HG03575 (cell line): ENCODE measurements at regions not wholly inside any gene's neighbourhood (a gene's known extent, or its start where the extent isn't known, plus 50 kb on each side); places are given as distances from the start of the nearest gene placed in this dataset.

Experiments
- ATAC-seq: cut with Tn5 transposase; IDR thresholded peaks from one replicate; pipeline ENCODE4 v1.9.1; 2021; ENCODE audit not compliant: unreplicated experiment, insufficient number of reproducible peaks, low FRiP score; ENCODE audit errors: extremely low read depth

DNA sequence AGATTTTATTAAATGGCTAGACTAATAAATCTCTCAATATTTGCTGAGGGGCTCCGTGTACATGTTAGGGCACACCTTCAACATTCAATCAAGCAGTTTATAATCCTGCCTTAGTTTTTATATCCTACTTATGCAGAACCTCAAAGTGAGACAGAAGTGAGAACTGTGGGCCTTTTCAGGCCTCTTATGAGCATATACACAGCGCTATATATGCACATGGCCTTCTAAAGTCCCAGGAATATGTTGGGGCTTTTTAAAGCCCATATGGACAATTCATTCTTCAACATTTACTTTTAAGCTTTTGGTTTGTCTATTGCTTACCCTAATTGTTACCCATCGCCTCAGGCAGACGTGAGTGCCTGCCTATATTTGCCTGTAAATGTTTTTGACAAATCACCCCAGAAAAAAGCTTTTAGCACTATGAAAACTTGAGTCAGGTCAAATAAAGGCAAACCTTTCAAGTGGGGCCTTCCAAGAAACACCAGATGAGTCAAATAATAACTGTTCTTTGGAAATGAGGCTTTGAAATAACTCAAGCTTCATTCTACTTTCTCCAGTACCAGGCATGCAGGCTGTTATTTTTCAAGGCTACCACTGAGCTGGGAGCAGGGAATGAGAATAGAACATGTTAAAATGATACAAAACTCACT is 58.2 kb downstream of the ESM1 start:
- ATAC-seq, result no peak

DNA sequence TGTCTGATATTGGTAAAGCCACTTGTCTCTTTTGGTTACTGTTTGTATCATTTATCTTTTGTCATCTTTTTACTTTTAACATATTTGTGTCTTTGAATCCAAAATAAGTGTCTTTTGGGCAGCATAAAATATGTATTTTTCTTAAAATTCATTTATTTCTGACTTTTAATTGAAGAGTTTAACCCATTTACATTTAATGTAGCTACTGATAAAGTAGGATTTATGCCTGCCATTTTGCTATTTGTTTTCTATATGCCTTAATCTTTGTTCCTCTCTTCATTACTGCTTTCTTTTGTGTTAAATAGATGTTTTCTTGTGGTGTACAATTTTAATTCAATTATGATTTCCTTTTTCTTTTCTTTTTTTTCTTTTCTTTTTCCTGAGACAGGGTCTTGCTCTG is 60.9 kb downstream of the ESM1 start:
- ATAC-seq, result no peak

DNA sequence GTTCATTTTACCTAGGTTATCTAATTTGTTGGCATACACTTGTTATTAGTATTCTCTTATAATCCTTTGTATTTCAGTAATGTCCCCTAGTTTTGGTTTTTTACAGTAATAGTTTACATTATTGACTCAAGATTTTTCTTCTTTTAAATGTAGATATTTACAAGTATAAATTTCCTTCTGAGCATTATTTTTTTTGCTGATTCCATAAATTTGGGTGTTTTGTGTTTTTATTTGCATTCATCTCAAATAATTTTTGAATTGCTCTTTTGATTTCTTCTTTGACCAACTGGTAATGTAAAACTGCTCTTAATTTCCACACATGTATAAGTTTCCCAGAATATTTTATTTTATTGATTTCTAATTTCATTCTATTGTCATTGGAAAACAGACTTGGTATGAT is 68.1 kb downstream of the ESM1 start:
- no peak for ATAC-seq

- ATAC-seq, result no peak
These were observed 69.8 kb downstream of the ESM1 start for GRCh38 chr5:54915466-54916027.

GRCh38 chr5:54912021-54912420 is 73.4 kb downstream of the ESM1 start:
- no peak for ATAC-seq

DNA sequence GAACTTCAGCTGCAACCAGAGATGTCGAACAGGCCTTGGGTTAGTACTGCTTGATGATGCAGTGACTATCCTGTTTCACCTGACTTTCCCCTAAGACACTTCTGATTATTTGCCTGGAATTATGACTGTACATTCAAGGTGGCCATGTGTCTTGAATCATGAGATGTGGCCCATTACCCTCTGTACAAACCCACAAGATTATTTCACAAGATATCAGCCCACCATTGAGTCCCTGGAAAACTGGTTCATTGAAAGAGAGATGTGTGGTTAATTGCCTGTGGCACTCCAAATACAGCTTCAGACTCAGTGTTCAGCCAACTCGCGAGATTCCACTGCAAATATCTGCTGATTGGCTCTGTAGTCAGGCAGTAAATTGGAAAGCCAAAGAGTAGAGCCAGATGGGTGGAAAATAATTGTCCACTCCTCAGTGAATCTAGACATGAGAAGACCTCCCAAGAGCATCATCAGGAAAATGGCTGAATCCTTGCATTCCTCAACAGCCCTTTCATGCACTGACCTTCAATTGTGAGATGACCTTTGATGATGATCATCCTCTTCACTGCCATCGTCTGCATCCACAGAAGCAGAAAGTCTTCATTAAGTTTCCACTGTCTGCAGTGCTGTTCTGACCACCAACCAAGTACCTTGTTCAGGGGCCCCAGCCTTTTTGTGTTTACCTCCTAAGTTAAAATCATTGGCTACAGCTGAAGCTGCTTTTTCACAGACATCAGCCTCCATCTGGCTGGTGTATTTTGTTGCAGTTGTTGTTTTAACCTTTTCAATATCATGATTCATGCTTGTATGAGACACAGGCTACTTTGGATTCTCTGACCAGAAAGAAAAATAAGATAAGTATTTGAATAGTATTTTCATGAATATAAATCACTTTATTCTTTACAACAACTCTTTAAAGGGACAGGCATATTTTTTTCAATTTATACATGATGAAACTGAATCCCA is 75.2 kb downstream of the ESM1 start:
- no peak for ATAC-seq

GRCh38 chr5:54908774-54909525 is 76.4 kb downstream of the ESM1 start:
- no peak for ATAC-seq

GRCh38 chr5:54905942-54906537 is 79.4 kb downstream of the ESM1 start:
- no peak for ATAC-seq

- no peak for ATAC-seq
These were observed 80.1 kb downstream of the ESM1 start for GRCh38 chr5:54905246-54905795.

DNA sequence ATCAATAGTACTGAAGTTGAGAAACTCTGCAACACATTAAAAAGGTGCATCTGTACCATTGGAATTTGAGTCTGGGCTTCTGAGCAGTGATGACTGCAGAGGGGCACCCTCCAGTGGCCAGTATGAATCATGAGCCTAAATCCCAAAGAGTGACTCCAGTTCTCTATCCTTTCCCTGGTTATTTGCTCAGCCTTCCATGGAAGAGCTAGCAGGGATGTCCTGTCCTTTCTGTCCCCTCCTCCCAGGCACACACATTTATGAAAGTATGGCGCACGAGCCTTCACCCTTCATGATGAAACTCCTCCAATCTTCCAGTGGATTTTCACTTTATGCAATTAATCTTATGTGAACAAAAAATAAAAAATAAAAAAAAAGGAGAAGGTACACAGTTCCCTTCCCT is 81.0 kb downstream of the ESM1 start:
- ATAC-seq, result no peak

GRCh38 chr5:54902791-54903473 is 82.5 kb downstream of the ESM1 start:
- ATAC-seq, result peak; percentile 99

GRCh38 chr5:54900984-54901725 is 84.2 kb downstream of the ESM1 start:
- ATAC-seq, result no peak

GRCh38 chr5:54897001-54897400 is 88.4 kb downstream of the ESM1 start:
- ATAC-seq, result no peak

- ATAC-seq, result no peak
These were observed 89.5 kb downstream of the ESM1 start for GRCh38 chr5:54895816-54896341.

DNA sequence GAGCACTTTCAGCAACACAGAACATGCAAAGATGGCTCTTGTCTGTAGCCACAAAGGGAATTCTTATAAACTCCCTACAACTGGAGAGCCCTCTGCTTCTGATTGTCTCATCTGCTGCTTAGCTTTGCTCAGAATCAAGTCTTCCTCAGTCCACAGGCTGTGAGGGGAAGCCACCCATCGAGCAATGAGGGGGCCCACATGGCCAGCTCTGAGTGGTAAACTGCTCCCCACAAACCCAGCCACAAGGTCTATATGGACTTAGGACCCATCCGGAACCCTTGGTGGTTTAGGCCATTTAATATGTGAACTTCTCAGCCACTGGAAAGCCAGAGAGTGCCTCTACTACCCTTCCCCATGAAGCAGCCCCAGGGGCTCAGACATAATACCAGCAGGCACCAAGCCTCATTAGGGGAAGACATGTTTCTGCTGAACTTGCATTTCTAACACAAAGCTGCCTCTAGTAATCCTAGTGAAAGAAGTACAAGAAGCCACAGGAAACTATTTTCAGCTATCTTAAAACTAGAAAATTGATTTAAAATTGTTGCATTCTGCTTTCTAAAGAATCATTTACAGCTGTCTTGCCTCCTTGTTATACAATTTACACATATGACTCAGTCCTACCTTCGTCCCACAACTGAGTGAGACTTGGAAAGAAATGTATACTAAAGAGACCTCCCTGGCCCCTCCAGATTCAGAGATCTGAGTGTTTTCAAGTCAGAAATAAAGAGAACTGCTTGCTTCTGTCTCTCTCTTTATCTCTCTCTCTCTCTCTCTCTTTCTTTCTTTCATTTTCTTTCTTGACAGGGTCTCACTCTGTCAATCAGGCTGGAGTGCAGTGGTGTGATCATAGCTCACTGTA is 90.2 kb downstream of the ESM1 start:
- ATAC-seq, result no peak

GRCh38 chr5:54889826-54890225 is 95.6 kb downstream of the ESM1 start:
- ATAC-seq, result no peak
